SH-SY5Y (cell line): ENCODE measurements at regions not wholly inside any gene's neighbourhood (a gene's known extent, or its start where the extent isn't known, plus 50 kb on each side); places are given as distances from the start of the nearest gene placed in this dataset.

Experiments
- GATA2 ChIP-seq: IDR thresholded peaks from 2 replicates; pipeline ENCODE4 v1.6.1; 2011; ENCODE audit warnings: mild to moderate bottlenecking, low read depth, low read length
- GATA3 ChIP-seq: IDR thresholded peaks from 2 replicates; pipeline ENCODE4 v1.6.1; 2011; ENCODE audit warnings: low read depth, mild to moderate bottlenecking, low read length, moderate library complexity

DNA sequence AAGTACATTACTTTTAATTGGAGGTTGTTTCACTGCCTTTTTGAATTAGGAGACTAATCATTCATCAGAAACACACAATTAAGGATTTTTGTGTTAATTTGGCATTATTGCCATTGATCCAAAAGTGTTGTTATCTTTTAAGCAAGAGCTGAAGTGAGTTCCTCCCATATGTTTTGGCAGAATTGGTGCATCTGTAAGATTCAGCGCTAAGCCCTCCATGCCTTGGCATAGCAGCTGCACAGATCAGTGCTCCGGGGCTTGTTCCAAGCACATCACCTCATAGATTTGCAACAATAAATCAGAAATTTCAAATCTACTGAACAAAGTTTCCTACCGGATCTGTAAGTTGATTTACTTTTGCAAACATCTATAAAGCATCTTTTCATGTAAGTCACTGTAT is 106.8 kb upstream of the PHACTR1 start:
- no peak for TF ChIP-seq GATA2
- no peak for TF ChIP-seq GATA3
